Inferior parietal cortex (tissue), 1 donor: ENCODE measurements at regions not wholly inside any gene's neighbourhood (a gene's known extent, or its start where the extent isn't known, plus 50 kb on each side); places are given as distances from the start of the nearest gene placed in this dataset.
"Not testable (repeated sequence)": the region's sequence is repeated elsewhere in the genome, so short reads cannot be mapped to it uniquely, and the experiment has no call there.

ENCODE experiments used
- DNase-seq: peaks from one replicate; pipeline ENCODE4 v3.0.0-alpha.2; 2016; ENCODE audit errors: extremely low spot score

DNA sequence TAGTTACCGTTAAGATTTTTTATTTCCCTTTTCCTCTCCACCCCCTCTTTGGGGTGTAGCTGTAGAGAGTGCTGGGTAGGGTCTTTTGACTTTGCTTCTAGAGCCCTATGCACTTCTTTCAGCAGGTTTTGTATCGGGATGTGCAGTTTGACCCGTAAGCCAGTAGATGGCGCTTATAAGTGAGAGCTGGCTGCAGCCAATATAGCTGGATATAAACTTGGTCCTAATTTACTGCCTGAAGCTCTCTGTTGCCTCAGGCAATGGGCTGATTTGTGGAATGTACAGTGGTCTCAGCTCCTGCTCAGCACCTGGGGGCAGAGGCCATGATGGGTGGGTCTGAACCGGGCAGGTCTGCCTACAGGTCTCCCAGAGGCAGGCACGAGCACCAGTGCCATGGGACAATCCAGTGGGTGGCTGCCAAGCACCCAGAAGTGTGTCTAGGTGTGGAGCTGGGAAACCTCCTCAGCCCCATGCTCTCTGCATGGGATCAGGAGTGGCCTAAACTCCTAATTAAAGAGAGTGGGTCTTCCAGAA lies 146.5 kb downstream of the SPANXN1 start:
- DNase-seq = peak; percentile 3

DNA sequence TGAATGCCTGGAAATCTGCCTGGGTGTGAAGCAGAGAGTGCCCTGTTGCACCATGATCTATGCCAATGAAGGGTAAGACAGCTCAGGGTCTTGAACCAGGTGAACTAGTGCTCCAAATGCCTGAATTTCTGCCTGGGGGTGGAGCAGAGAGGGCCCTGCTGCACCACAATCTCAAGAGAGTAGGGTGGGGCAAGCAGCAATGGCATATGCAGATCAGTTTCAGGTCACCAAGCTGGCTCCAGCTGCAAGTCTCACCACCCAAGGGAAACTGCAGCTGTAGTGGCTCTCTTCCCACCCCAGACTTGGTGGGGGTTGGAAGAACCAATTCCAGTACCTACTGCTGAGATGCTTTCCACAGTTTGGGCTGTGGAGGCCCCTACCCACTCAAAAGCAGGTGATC lies 147.0 kb downstream of the SPANXN1 start:
- DNase-seq = no peak

DNA sequence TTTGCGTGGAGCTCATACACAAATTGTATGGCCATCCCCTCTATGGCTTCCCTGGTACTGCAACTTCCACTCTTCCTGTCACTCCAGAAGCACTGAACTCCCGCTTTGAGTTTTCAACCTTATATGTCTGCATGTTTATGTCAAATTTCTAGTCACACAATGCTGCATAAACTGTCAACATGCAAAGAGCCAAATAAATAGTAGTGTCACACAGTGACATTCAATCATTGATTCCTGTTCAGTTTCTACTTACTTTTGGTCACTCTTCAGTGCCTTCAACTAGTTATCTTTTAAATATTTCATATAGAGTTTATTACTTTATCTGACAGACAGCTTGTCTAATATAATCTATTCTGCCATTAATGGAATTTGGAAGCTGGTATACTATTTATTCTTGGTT lies 149.3 kb downstream of the SPANXN1 start:
- DNase-seq = no peak

DNA sequence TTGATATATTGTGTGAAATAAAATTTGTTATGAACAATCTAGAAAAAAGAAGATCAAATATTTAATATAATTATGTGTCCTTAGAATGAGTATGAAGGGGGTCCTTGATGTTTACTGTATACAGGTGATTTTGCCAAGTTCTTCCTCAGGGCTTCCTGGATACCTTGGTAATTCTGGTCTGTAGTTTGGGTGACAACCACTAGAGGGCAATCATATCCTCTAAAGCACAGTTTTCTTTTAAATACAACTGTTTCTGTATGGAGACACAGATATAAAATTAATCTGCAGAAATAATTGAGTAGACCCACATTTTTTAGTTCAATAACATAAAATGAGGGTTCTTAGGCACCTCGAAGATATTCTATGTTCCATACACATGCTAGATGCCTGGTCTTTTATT lies 157.7 kb downstream of the SPANXN1 start:
- peak; percentile 67 for DNase-seq

DNA sequence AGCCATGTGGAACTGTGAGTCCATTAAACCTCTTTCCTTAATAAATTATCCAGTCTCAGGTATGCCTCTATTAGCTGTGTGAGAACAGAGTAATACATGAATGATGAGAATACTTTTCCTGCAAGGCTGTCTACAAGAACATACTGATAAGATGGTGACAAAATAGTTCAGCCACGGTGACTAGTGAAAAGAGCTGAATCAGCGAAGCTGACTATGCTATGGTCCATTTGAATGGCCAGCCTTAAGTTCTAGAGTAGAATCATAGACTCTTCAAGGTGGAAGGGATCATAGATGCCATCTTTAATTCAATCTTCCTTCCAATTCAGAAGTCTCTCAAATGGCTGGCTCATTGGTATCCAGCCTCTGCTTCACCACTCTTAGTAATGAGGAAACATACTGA lies 163.3 kb downstream of the SPANXN1 start:
- DNase-seq = no peak

DNA sequence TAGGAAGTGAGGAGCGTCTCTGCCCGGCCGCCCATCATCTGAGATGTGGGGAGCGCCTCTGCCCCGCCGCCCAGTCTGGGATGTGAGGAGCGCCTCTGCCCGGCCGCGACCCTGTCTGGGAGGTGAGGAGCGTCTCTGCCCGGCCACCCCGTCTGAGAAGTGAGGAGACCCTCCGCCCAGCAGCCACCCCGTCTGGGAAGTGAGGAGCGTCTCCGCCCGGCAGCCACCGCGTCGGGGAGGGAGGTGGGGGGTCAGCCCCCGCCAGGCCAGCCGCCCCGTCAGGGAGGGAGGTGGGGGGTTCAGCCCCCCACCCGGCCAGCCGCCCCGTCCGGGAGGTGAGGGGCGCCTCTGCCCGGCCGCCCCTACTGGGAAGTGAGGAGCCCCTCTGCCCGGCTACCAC lies 188.9 kb downstream of the SPANXN1 start:
- not testable (repeated sequence) for DNase-seq

DNA sequence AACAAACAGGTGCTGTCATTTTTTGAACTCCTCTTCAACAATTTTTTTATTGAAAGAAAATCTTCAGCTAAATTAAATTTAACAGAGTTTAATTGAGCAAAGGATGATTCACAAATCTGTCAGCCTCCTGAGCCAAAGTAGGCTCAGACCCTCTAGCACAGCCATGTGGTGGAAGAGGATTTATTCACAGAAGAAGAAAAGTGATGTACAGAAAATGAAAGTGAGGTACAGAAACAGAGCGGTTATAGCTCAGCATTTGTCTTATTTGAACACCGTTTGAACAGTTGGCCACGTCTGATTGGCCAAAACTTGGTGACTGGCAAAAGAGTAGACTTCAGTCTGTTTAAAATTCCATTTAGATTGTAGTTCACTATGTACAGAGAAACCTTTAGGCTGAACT lies 217.3 kb downstream of the SPANXN1 start:
- DNase-seq = no peak

DNA sequence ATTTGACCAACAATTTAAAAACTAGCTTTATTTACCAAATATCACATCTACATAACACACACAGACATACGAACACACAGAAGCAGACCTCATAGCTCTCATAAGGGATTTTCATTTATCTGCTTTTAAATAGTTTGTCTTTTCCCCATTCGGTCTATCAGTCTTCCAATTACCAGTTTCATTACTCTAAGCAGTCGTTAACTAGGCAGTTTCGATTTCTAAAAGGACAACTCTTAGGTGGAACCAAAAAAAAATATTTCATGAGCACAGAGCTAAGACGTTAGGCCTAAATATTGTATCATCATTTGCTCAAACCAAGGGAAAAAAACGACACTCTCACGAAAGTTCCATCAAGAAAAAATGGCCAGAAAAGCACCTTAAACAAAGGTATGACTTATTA lies 228.4 kb downstream of the SPANXN1 start:
- DNase-seq = no peak

DNA sequence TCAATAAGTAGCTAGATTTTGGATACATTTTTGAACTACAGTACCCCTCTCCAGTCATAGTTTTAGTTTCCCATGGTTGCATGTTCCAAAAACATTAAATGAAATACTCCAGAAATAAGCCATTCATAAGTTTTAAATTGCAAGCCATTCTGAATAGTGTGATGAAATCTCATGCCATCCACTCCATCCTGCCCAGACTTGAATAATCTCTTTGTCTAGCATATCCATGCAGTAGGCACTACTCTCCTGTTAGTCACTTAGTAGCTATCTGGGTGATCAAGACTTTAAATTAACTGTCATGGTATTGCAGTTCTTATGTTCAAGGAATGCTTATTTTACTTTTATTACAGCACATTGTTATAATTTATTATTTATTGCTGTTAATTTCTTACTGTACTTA lies 237.4 kb downstream of the SPANXN1 start:
- no peak for DNase-seq

DNA sequence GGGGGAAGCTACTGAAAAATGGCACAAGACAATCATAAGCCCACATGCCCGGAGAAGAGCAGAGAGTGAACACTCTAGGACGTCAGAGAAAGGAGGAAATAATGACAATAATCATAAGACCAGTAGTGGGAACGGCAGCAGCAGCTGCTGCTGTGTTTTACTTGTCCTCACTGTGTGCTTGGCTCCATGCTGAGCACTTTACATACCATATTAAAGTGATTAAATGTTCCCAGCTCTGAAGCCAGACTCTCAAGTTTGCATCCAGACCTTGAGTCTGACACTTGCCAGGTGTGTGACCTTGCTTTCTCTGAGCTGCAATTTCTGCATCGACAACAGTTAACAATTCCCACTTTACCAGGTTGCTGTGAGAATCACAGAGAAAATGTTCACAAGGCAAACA lies 255.4 kb downstream of the SPANXN1 start:
- DNase-seq = no peak

DNA sequence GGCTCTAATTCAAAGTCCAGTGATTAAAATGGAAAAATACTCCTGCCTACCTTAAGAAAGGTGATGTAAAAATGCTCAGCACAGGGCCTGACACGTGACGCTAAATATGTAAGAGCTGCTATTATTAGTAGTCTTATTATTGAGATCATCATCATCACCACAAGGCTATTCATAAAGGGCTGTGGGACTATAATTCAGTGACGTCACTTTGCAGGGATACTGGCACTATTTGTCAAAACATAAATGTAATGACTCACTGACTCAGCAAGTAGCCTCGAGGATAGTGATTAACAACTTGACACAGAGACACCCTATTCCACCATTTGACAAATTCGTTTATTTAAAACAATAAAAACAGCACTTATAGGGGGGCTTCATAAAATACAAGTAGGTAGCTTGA lies 258.9 kb downstream of the SPANXN1 start:
- DNase-seq = no peak

DNA sequence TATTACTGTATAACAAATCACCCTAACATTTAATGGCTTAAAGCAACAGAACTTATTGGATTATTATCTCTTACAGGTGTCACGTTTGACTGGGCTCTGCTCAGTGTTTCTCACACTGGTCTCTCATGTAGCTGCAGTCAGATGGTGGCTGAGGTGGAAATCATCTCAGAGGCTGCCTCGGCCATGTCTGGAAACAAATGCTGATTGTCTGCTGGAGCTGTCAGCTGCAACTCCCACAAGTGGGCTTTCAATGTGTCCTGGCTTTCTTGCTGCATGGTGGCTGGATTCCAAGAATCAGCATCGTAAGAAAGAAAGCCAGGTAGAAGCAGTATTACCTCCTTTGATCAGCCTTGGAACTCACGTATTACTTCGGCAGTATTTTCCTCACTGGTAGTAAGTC lies 277.6 kb downstream of the SPANXN1 start:
- peak; percentile 1 for DNase-seq

DNA sequence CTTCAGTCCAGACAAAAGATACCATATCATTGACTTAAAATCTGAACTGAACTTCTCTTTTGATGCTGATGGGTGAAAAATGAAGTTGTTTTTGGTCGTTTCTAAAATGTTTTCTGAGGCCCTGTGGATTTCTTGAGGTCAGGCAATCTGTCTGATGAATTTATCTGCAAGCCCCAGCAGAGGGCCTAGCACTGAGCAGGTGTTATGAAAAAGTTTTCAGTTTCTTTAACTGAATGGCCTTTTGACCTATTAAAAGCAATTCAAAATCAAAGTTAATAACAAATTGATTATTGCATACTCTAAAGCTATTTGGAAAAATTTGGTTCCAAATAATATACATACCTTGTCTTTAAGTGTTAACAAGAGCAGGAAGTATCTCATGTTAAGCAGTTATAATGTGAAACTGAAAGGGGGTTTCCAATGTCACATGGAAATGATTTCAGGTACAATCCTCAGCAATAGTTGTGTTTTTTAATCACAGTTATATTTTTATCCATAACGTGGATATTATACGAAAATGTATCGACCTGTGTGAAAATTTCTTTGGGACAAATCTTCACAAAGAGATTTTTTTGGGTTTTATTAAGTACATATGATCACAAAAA lies 285.0 kb downstream of the SPANXN1 start:
- no peak for DNase-seq

DNA sequence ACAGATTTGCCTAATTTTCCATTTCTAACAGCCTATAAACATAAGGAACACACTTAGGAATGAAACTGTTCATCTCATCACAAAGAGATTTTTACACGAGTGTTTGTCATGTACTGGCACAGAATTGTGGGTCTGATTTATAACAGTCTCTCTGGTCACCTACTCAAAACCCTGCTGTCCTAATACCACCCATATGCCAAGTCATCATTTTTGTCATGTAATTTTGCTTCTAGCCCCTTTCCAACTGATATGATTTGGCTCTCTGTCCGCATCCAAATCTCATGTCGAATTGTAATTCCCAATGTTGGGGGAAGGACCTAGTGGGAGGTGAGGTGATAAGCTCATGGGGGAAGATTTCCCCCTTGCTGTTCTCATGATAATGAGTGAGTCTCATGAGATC lies 284.1 kb upstream of the SLITRK2 start:
- DNase-seq = no peak

DNA sequence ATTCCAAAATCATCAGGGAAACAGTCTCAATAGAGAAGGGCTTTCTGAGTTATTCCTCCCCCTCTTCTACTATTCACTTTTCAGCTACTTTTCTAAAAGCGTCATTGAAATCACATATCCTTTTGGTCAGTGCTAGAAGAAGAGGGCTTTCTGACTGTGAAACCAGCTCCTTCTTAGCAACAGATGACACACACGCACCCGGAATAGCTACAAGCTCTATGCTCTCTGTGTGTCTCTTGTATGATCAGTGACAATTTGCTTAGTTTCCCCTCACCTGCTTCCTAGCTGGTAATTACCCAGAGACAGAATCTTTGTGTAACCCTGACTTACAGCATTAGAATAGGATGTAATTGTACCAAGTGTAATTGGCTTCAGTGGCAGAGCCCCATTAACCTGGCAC lies 268.1 kb upstream of the SLITRK2 start:
- DNase-seq = no peak

DNA sequence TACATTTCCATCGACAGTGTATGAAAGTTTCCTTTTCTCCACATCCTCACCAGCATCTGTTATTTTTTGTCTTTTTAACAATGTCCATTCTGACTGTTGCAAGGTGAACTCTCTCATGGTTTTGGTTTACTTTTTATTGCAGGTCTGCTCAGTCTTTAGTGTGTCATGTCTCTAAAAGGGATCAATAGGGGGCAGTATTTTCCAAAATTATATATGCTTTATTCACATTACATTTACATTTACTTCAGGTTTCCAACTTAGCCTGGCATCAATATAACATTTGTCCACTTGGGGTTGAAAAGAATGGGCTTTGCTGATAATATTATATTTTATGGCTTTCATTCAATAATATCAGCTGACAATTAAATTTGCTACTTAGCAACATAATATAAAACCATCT lies 265.0 kb upstream of the SLITRK2 start:
- DNase-seq = no peak

DNA sequence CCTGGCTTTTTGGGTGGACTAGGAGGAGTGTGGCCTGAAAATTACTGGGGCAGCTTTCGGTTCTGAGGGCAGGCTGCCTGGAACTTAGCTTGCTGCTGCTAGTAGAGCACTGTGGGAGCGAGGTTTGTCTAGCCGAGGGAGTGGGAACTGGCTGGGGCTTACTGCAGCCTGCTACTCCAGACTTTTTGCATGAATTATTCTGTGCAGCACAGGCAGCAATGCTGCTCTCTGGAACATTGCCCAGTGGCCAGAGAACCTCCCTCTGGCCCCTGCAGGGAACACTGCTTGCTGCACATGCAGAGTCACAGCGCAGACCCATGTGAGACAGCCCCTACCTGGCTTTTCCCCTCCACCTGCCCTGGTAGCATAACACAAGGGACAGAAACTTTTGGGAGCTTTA lies 263.9 kb upstream of the SLITRK2 start:
- no peak for DNase-seq

DNA sequence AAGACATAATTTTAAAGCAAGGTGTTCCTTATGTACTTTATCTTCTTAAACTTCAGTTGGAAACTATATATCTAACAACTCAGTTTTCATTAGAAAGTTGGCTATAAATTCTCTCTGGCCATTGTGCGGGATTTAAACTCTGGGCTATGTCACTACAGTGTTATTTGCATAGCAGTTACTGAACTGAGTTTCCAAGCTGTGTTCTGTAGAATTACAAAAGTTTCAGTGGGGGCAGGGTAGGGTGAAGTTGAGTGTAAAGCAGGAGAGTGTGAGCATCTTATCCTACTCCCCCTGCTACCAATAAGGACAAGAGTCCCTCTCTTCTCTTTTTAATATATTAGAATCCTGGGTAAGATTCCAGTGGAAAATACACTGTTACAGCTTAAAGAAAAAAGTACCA lies 254.5 kb upstream of the SLITRK2 start:
- DNase-seq = no peak

DNA sequence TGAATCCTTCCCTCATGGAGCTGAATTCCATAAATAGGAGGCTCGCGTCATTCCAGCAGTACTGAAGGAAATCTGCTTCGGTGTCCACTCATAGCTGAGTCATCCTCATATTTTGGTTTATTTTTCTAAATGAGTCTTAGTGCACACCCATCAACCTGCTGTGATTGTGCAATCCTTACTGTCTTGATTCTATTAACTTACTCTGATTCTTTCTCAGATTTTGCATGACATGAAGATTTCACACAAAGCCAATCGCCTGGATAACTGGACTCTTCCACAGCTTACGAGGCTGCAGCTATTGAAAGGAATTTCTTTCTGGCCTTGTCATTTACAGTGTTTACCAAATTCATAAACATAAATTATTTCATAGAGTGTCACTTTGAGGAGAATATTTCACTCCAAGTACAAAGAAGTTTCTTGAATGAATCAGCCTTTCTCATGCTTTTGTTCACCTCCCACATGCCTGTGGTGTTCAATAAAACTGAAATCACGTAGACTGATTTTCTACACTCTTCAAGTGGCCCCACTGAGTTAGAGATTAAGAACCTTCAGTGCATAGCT lies 207.6 kb upstream of the SLITRK2 start:
- DNase-seq = no peak

DNA sequence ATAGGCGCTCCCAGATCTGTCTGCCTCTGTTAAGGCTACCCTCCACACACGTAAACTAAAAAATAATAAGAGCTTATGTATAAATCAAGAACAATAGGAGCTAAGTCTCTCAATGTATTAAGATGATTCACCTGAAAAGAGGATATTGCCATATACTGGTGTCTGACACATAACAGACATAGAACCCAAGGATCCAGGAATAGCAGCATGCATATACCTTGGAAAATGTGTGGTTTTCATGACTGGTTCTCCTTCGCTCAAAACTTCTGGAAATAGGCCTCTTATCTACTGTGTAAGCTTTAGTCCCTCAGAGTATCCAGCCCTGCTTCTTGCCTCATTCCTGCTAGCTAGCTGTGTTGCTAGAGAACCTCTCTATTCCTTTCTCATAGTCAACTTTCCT lies 203.7 kb upstream of the SLITRK2 start:
- DNase-seq = no peak

DNA sequence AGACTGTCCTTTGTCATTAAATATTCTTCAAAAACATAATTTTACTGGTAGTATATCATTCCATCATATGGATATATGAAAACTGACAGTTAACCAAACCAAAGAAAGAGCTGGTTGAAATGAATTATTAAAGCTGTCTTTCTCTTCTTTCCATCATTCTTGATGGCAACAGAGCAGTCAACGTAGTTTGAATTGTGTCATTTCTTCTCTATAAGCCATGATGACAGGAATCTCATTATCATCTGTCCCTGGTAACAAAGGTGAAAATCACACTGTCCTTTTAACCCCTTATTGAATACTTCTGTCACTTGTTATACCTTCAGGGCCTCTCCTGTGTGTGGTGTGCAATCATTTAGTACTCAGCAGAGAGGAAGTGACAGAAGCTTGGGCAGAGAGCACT lies 197.0 kb upstream of the SLITRK2 start:
- no peak for DNase-seq

DNA sequence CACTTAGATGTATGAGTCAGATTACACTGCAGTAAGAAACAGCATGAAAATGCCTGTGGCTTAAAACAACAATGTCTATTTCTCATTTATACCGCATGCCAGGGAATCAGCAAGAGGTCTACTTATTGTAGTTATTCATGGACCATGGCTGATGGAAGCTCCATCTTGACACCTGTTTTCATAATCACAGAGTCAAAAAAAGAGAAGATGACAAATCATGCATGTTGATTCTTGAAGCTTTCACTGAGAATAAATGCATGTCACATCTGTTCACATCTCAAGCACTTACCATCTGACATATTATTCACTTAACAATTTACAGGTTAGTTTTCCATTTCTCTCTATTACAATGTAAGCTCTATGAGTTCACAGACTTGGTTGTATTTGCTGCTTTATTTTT lies 194.2 kb upstream of the SLITRK2 start:
- DNase-seq = no peak

DNA sequence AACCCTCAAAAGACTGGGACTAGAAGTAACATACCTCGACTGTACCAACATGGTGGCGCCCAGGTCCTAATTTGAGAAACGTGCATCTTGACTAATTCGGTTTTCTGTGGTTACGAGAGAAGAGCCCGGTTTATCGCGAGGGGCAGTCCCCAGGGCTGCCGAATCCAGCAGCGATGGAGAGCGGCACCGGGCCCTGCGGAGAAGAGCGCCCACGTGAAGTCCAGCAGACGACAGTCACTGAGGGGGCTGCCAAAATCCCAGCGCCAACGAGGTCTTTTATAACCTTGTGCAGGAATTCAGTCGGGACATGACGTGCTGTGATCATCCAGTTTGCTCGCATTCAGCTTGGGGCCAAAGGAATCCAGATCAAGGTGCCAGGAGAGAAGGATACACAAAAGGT lies 187.5 kb upstream of the SLITRK2 start:
- DNase-seq = no peak

DNA sequence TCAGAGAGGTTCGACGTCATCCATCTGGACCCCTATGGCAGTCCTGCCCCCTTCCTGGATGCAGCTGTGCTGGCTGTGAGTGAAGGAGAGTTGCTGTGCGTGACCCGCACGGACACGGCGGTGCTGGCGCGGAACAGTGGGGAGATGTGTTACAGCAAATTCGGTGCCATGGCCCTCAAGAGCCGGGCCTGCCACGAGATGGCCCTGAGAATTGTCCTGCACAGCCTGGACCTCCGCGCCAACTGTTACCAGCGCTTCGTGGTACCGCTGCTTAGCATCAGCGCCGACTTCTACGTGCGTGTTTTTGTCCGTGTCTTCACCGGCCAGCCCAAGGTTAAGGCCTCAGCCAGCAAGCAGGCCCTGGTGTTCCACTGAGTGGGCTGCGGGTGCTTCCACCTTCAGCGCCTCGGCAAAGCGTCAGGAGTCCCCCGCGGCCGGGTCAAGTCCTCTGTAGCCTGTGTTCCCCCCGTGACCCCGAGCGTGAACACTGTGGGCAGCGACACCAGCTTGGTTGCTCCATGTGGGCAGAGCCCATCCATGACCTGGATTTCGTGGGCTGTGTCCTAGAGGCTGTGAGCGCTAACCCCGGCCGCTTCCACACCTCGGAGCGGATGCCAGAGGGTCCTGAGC lies 186.7 kb upstream of the SLITRK2 start:
- no peak for DNase-seq
